HepG2 (cell line): ENCODE measurements at regions not wholly inside any gene's neighbourhood (a gene's known extent, or its start where the extent isn't known, plus 50 kb on each side); places are given as distances from the start of the nearest gene placed in this dataset.

Experiments
- ATAC-seq: fragments of 200-7000 bp; cut with Tn5 transposase; 3 replicates; pipeline ENCODE4 v1.9.1; 2020; ENCODE audit warnings: mild to moderate bottlenecking, moderate library complexity
- BruUV-seq: library from RNA; stranded (reverse); fragments of 400-500 nt; replicated peaks from 2 replicates; lab custom pipeline; 2021; lab: Mats Ljungman, UMichigan
- CTCF ChIA-PET: fragments of 300-600 bp; formaldehyde crosslinking; extraction: SDS; loops from one replicate; lab custom pipeline; 2021; ENCODE audit warnings: low total read pairs, inconsistent platforms, low intra/inter-chr PET ratio; lab: Yijun Ruan, JAX
- POLR2A ChIA-PET: fragments of 350-600 bp; sonication (Branson Sonifier 250); formaldehyde crosslinking; loops from one replicate; lab custom pipeline; 2020; ENCODE audit warnings: antibody characterized with exemption, inconsistent platforms; lab: Yijun Ruan, JAX
- DNase-seq: peaks from one replicate; pipeline ENCODE4 v3.0.0-alpha.2; 2015; ENCODE audit warnings: low spot score
- FAIRE-seq: peaks from 3 replicates; lab custom pipeline; 2011; peaks lifted over from hg19 to GRCh38; lab: Jason Lieb, UNC
- H2AFZ ChIP-seq: one replicate; pipeline ENCODE4 v1.6.1; 2011; ENCODE audit warnings: low read length, inconsistent platforms
- H3K27ac ChIP-seq: fragments of 300-600 bp; 3 replicates; pipeline ENCODE4 v1.8.0; 2011; ENCODE audit warnings: mixed run types, mild to moderate bottlenecking, mixed read lengths, low read length, inconsistent platforms; ENCODE audit not compliant: insufficient read depth; ENCODE audit errors: extremely low read length
- H3K27me3 ChIP-seq, 2 experiments: fragments of 200-600 bp in 1 of 2; 2 replicates in 1 of 2; 3 replicates in 1 of 2; pipeline versions ENCODE4 v1.6.0 to v1.8.0; 2011; ENCODE audit warnings: low read length in 2 of 2, mild to moderate bottlenecking in 2 of 2, moderate library complexity in 2 of 2, inconsistent platforms in 1 of 2; ENCODE audit not compliant: insufficient read depth in 2 of 2, control insufficient read depth in 1 of 2
- H3K36me3 ChIP-seq, 2 experiments: fragments of 200-600 bp in 1 of 2; replicated peaks in 1 of 2; 2 replicates in 1 of 2; 3 replicates in 1 of 2; pipeline versions ENCODE4 v1.5.1 to v1.8.0; 2011; ENCODE audit warnings: low read length in 2 of 2, inconsistent platforms in 1 of 2; ENCODE audit not compliant: insufficient read depth in 2 of 2, control insufficient read depth in 1 of 2
- H3K4me1 ChIP-seq: 2 replicates; pipeline ENCODE4 v1.5.1; 2012; ENCODE audit warnings: low read length, inconsistent platforms; ENCODE audit not compliant: insufficient read depth
- H3K4me2 ChIP-seq: 2 replicates; pipeline ENCODE4 v1.6.0; 2011; ENCODE audit warnings: low read depth, low read length, inconsistent platforms
- H3K4me3 ChIP-seq, 3 experiments: fragments of 200-600 bp in 1 of 3; sonication (generic), shearing (Covaris generic) in 1 of 3; replicated peaks in 1 of 3; 2 replicates each; pipeline ENCODE4 v1.5.1; 2011 to 2016; ENCODE audit warnings: low read length in 3 of 3, inconsistent platforms in 2 of 3, low read depth in 2 of 3, mild to moderate bottlenecking in 2 of 3, control low read depth in 1 of 3, mixed read lengths in 1 of 3; ENCODE audit not compliant: insufficient read depth in 1 of 3
- H3K79me2 ChIP-seq: one replicate; pipeline ENCODE4 v1.6.1; 2011; ENCODE audit warnings: low read length, inconsistent platforms; ENCODE audit not compliant: insufficient read depth
- H3K9ac ChIP-seq: 2 replicates; pipeline ENCODE4 v1.6.0; 2011; ENCODE audit warnings: mild to moderate bottlenecking, low read depth, low read length, inconsistent platforms; ENCODE audit not compliant: insufficient read depth
- H3K9me3 ChIP-seq: 2 replicates; pipeline ENCODE4 v1.5.1; 2012; ENCODE audit warnings: mild to moderate bottlenecking, low read length
- H4K20me1 ChIP-seq: 2 replicates; pipeline ENCODE4 v1.6.0; 2011; ENCODE audit warnings: inconsistent platforms, mild to moderate bottlenecking, low read length, moderate library complexity; ENCODE audit not compliant: insufficient read depth
- JUNB ChIP-seq: sonication (generic); formaldehyde crosslinking; IDR thresholded peaks from 2 replicates; pipeline ENCODE4 v1.8.0; 2022; ENCODE audit warnings: missing genetic modification reagents, mild to moderate bottlenecking, borderline replicate concordance
- PATZ1 ChIP-seq: sonication (generic); formaldehyde crosslinking; IDR thresholded peaks from 2 replicates; pipeline ENCODE4 v1.4.0; 2020; ENCODE audit warnings: missing genetic modification reagents
- RARG ChIP-seq: sonication (generic); formaldehyde crosslinking; IDR thresholded peaks from 2 replicates; pipeline ENCODE4 v1.4.0; 2020; ENCODE audit warnings: low read depth, mild to moderate bottlenecking, missing genetic modification reagents
- STAT5B ChIP-seq: sonication (generic); formaldehyde crosslinking; IDR thresholded peaks from 2 replicates; pipeline ENCODE4 v1.4.0; 2020; ENCODE audit warnings: missing genetic modification reagents
- TP53 ChIP-seq: sonication (generic); formaldehyde crosslinking; conservative IDR thresholded peaks from 2 replicates; pipeline ENCODE4 v1.4.0; 2020; ENCODE audit warnings: missing genetic modification reagents
- ZNF383 ChIP-seq: sonication (generic); formaldehyde crosslinking; IDR thresholded peaks from 2 replicates; pipeline ENCODE4 v1.4.0; 2020; ENCODE audit warnings: missing genetic modification reagents, mild to moderate bottlenecking, borderline replicate concordance
- ZNF513 ChIP-seq: sonication (generic); formaldehyde crosslinking; conservative IDR thresholded peaks from 2 replicates; pipeline ENCODE4 v1.5.0; 2020; ENCODE audit warnings: missing genetic modification reagents
- ZNF768 ChIP-seq: sonication (generic); formaldehyde crosslinking; IDR thresholded peaks from 2 replicates; pipeline ENCODE4 v1.4.0; 2020; ENCODE audit warnings: missing genetic modification reagents
- ZNF792 ChIP-seq: IDR thresholded peaks from 2 replicates; pipeline ENCODE4 v1.6.1; 2016
- WGBS: methylation state at CpG from one replicate; pipeline ENCODE4 v1.1.6; 2017; ENCODE audit warnings: low lambda C conversion rate; 5-methylcytosine and 5-hydroxymethylcytosine counted together
- in situ Hi-C: cut with HindIII; loops from 2 replicates; pipeline ENCODE4 v1.10.0; 2017; ENCODE audit warnings: low pct_unique_long_range_greater_than_20kb; ENCODE audit not compliant: extremely low pct_ligation_motif_present
- intact Hi-C: fragments of 100-400 bp; cut with micrococcal nuclease; formaldehyde crosslinking; loops from one replicate; pipeline ENCODE4 v1.10.0; 2022; ENCODE audit not compliant: unreplicated experiment
- TF ChIP-seq, protein P1 (sequence below): sonication (generic); formaldehyde crosslinking; conservative IDR thresholded peaks from 2 replicates; pipeline ENCODE4 v1.8.0; 2022; ENCODE audit warnings: low read depth, missing genetic modification reagents

DNA sequence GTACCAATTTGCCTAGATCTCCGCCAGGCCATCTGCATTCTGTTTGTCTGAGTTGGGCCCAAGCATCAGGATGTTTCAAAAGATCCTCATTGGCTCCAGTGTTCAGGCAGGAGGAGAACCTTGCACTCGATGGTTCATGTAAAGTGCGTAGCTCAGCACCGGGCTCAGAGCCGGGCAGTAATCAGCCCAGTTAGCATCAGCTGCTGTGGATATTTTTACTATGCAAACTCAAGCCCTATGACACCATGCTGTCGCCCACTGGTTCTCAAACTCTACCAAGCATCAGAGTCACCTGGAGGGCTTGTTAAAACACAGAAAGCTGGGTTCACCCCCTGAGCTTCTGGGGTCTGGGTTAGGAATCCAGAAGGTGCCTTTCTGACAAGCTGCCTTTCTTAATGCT is 310.8 kb downstream of the SHQ1 start:
- Histone ChIP-seq H3K9ac (no peak overlapping the region), H3K4me1 (no peaks in the 10 kb centered on the region), H3K36me3 (no peaks in the 10 kb centered on the region), H4K20me1 (no peaks in the 10 kb centered on the region), H3K4me3 (no peak overlapping the region), H2AFZ (no peak overlapping the region), H3K79me2 (no peaks in the 10 kb centered on the region), H3K27me3 (no peaks in the 10 kb centered on the region; a peak in 1 of 5 replicates), H3K27ac (no peak overlapping the region), H3K9me3 (no peaks in the 10 kb centered on the region), H3K4me2 (no peak overlapping the region)
- CTCF ChIA-PET, result no interaction called here
- DNase-seq (no peak), FAIRE-seq (no peak), ATAC-seq (no peak)
- in situ Hi-C loops, result no loop called here
- intact Hi-C loops, result no loop called here
- no peak for TF ChIP-seq ZNF792 (CRISPR knock-in tag)
- POLR2A ChIA-PET, result no interaction called here
- 65% methylated on average over 6 of the region's 6 CpGs for WGBS
- no TSS peak for BruUV-seq

- Histone ChIP-seq H3K27ac (no peak overlapping the region), H3K27me3 (no peaks in the 10 kb centered on the region; a peak in 1 of 5 replicates), H3K4me1 (no peaks in the 10 kb centered on the region), H3K36me3 (no peaks in the 10 kb centered on the region), H3K4me3 (no peak overlapping the region), H3K9ac (no peak overlapping the region), H3K4me2 (no peak overlapping the region), H4K20me1 (no peaks in the 10 kb centered on the region), H2AFZ (no peak overlapping the region), H3K9me3 (no peaks in the 10 kb centered on the region), H3K79me2 (no peaks in the 10 kb centered on the region)
- intact Hi-C loops (no loop called here), in situ Hi-C loops (no loop called here)
- ATAC-seq (no peak), FAIRE-seq (no peak), DNase-seq (no peak)
- BruUV-seq, result no TSS peak
- 51% methylated on average over 8 of the region's 8 CpGs for WGBS
- CTCF ChIA-PET, result no interaction called here
- POLR2A ChIA-PET, result no interaction called here
- TF ChIP-seq ZNF768 (CRISPR knock-in tag) (no peak), ZNF383 (CRISPR knock-in tag) (no peak), PATZ1 (CRISPR knock-in tag) (no peak), STAT5B (no peak), TP53 (CRISPR knock-in tag) (no peak), JUNB (CRISPR knock-in tag) (no peak), RARG (CRISPR knock-in tag) (no peak), ZNF513 (CRISPR knock-in tag) (no peak)
- TF ChIP-seq, protein P1, sequence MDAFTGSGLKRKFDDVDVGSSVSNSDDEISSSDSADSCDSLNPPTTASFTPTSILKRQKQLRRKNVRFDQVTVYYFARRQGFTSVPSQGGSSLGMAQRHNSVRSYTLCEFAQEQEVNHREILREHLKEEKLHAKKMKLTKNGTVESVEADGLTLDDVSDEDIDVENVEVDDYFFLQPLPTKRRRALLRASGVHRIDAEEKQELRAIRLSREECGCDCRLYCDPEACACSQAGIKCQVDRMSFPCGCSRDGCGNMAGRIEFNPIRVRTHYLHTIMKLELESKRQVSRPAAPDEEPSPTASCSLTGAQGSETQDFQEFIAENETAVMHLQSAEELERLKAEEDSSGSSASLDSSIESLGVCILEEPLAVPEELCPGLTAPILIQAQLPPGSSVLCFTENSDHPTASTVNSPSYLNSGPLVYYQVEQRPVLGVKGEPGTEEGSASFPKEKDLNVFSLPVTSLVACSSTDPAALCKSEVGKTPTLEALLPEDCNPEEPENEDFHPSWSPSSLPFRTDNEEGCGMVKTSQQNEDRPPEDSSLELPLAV, result no peak
These were observed 311.4 kb downstream of the SHQ1 start for GRCh38 chr3:72536878-72537267.
